HG02798 (cell line): ENCODE measurements at regions not wholly inside any gene's neighbourhood (a gene's known extent, or its start where the extent isn't known, plus 50 kb on each side); places are given as distances from the start of the nearest gene placed in this dataset.
"Not testable (repeated sequence)": the region's sequence is repeated elsewhere in the genome, so short reads cannot be mapped to it uniquely, and the experiment has no call there.

Experiments used
- ATAC-seq: cut with Tn5 transposase; IDR thresholded peaks from one replicate; pipeline ENCODE4 v1.9.1; 2021; ENCODE audit warnings: mild to moderate bottlenecking; ENCODE audit not compliant: unreplicated experiment, poor library complexity

DNA sequence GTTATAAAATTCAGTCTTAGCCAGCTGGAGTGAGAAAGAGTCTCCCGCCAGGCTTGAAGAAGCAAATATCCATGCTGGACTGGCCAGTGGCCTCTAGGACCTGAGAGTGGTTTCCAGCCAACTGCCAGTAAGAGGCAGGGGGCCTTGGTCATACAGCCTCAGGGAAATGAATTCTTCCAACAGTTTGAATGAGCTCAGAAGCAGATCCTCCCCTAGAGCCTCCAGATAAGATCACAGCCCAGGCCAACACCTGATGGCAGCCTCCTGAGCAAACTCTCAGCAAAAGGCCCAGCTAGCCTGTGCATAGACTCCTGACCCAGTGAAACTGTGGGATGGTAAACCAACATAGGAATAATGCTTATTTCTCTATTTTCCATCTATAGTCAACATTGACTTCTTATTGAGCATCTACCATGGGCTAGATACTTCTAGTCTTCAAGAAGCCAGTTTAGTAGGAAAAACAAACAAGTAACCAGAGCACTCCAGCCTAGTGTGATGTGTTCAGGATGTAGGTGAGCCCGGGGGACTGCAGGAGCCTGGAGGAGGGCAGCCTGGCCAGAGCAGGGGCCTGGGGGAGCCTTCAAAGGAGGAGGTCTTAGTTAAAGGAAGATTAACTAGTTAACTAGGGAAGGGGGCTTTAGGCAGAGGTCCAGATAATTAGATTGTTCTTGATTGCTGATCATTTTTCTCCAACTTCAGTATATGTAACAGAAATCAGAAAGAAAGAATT, 115.4 kb upstream of the ADO start:
- ATAC-seq: no peak

DNA sequence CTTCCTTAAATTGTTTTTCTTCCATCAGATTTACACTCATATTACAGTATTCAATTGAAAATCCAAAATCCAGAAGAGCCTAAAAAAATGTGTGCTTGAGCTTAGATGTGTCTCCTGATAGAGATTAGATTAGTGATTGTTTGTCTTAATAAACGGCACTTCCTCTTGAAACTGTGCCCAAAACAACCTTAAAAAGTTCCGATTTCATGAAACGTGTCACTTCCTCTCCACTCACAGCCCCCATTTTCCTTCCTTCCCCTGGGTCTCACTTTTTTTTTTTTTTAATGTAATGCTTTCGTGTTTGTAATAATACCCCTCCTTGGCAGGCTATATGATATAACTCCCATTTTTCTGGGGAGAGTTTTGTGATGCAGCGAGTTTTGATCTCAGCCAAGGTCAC, 114.8 kb upstream of the ADO start:
- no peak for ATAC-seq

DNA sequence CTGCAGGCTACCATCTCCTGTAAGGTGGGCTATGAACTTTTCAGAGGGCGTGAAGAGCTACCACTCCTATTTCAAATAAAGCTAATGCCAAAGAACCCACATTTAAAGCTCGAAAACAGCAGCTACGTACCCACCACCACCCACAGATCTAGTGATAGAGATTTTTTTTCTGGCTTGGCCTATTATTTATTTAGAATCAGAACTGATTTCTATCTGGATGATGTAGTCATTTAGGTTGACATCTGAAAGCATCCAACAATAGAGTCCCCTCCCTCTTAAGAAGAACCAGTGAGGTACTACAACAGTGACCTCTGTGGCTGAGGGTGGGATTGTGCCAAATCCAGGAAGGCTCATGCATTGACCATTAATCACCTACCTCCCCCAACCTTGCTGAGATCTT, 113.8 kb upstream of the ADO start:
- no peak for ATAC-seq

DNA sequence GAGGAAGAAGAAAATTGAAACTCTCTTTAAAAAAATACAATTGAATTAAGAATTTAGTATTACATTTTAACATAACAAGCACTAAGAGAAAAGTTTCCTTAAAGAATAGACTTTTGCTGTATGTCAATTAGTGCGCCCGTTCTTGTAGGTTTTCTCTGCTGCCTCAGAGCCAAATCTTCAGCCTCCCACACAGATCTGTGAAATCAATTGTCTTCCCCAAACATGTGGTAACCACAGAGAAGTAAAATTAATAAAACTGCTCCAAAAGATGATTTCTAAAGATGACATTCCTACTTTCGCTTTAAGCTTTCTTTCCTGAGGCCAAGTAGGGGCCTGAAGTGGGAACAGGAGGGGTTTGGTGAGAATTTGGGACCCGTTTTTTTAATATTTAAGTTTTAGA, 113.2 kb upstream of the ADO start:
- ATAC-seq: no peak

DNA sequence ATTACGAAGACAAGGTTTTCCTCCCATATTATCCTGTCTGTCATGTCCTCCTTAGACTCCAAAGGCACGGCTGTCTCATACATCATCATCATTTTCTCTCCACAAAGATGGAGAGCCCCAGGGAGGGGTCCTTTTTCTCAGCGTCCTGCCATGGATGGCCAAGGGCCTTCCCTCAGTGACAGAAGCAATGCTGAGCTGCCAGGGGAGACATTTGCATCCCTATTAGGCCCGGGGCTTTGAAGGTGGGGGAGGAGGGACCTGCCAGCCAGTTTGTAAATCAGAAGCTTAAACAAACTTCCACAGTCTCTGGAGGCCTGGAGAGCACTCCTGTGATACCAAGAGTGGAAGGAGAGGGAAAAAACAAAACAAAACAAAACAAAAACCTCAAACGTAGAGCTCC, 112.4 kb upstream of the ADO start:
- no peak for ATAC-seq

DNA sequence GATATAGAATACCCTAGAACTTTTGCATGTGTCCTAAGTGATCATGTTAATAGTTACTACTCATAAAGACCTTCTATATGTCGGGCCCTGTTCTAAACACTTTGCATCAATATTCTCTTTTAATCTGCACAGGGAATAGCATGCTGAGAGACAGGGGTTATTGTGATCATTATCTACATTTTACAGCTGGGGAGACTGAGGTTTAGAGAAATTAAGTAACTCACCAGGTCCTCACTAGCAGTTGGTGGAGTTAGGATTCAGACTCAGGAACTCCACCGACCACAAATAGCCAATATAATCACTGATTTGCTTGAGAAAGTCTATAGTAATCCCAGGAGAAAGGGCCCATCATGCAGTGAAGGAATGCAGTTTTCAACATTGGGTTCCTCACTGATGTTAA, 111.2 kb upstream of the ADO start:
- no peak for ATAC-seq

DNA sequence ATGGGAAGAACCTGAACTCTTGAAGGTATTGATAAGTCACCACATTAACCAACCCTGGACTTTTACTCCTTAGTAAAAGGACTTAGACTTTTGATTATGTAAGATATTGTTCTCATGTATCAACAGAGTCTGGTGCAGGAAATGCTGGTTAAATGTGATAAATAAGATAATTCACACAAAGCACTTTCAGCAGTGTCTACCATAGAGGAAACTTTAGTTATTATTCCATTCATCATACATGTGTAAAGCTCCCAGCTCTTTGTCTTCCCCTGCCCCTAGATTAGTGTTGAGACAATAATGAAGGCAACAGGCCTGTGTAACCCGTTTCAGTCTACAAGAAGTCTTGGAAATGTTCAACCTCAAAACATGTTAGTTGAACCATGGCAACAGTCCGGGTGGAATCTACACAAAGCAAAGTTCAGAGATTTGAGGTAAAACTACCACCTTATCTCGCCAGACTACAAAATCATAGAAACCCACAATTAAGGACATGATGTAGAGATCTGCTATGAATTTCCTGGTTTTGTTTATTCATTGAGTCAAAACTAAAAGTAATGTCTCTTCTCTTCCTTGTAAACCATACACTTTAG, 109.9 kb upstream of the ADO start:
- no peak for ATAC-seq

DNA sequence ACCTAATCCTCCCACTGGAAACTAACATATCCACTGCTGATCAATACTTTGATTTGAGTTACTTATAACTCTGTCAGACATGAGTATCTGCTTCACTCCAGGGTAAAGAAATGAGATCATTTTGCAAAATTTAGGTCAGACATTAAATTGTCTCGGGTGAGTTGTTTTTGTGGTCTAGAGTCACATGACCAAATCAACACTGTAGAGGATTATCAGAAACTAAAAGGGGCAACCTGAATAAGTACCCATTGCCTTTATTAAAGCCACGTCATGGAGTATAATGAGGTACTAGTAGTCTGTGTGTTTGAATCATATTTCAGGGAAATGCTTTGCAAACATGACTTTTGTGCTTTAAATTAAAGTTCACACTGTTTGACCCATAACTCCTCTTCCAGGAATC, 107.7 kb upstream of the ADO start:
- no peak for ATAC-seq

DNA sequence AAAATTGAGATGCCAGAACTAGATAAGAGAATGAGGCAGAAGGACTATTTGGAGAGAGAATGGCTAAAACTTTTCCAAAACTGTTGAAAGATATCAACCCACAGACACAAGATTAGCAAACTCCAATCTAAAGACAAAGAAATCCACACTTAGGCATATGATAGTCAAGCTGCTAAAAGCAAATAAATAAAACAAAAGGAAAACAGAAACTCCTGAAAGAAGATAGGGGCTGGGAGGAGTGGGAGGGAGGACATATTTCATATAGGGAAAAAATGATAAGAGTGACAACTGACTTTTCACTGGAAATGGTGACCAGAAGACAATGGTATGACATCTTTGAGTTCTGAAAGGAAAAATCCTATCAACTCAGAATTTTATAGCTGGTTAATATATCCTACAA, 105.4 kb upstream of the ADO start:
- ATAC-seq: no peak

DNA sequence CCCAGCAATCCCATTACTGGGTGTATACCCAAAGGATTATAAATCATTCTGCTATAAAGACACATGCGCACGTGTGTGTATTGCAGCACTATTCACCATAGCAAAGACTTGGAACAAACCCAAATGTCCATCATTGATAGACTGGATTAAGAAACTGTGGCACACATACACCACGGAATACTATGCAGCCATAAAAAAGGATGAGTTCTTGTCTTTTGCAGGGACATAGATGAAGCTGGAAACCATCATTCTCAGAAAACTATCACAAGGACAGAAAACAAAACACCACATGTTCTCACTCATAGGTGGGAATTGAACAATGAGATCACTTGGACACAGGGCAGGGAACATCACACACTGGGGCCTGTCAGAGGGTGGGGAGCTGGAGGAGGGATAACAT, 100.4 kb upstream of the ADO start:
- not testable (repeated sequence) for ATAC-seq

DNA sequence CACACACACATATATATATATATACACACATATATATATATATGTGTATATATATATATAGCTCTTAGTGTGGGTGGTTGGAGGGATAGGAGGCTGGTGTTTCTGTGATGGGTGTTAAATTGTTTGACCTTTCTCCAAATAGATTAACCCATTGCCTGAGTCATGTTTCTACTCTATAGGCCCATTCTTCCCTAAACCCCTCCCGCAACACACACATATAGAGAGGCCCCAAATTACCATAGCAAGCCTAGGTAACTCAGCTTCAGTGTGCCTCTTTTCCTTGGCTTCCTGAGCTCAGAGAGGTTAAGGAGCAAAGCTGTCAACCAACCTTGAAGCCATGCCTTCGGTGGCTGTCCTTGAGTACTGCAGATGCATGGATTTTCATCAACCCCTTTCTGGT, 98.7 kb upstream of the ADO start:
- no peak for ATAC-seq

DNA sequence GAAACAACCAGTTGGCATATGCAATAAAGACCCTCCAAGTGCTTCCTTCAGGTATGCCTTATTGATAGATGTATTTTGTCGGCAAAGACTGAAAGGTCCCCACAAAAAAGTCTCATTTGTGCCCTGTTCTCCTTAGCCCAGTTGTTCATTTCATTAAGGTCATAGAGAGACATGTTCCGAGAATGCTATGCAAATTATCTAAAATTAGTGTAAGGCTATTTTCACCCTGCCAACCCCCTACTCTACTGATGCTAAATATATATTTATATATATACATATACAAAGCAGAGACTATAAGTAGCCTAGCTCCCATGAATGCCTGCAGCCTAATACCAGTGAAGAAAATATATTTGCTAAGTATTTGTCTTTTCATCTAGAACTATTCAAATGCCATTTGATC, 96.7 kb upstream of the ADO start:
- ATAC-seq: peak; percentile 85

DNA sequence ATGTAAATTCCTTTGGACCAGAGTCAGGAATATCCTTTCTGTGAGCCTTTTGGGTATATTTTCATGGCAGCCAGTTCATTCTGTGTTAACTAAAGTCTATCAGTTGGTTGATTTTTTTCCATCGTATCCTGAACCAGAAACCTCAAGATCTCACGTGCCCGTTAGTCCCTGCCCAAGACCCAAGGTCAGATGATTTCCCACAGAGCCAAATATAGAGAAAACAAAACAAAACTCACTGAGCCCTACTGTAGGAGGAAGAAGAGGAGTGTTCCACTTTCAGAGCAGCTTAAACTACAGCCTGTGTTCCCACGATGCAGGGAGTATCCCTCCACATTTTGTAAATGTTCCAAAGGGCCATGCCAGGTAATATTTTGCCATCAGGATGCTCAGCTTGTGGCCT, 96.0 kb upstream of the ADO start:
- ATAC-seq: no peak

DNA sequence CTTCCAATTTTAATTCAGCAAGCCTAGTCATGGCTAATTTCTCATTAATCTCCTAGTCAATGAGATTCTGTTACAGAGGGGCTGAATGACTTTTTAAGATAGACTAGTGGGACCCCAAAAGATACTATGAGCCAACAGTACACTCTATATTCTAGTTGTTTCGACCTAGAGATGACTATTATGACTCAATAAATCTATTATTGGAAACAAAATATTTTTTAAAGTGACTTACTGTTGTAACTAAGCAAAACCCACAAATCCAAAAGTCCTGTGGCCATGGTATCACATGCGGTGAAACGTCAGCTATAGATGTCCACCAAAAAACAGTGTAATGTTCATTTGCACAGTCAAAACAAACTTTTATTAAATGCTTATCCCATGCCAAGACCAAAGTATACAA, 95.3 kb upstream of the ADO start:
- ATAC-seq: no peak

DNA sequence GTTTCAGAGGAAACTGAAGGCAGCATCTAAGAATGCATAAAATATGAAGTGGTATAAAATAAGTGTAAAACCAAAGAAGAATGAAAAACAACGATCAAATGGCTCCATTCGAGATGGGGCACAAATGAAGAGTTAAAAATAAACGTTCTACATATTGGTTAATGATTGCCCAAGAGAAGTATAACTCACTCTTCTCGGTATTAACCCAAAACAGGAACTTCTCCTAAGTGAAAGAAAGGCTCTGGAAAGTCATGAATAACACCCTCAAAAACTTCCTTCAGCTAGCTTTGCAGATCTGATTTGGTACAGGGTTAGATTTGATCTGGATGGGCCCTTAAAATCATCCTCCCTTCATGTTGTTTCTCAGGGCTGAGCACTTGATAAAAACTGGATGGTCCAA, 94.3 kb upstream of the ADO start:
- ATAC-seq: peak; percentile 39

DNA sequence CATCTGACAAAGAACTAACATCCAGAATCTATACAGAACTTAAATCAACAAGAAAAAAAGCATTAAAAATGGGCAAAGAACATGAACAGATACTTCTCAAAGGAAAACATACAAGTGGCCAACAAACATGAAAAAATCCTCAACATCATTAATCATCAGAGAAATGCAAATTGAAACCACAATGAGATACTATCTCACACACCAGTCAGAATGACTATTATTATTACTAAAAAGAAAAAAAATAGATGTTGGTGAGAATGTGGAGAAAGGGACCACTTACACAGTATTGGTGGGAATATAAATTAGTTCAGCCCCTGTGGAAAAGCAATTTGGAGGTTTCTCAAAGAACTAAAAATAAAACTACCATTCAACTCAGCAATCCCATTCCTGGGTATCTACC, 89.1 kb upstream of the ADO start:
- ATAC-seq: no peak

DNA sequence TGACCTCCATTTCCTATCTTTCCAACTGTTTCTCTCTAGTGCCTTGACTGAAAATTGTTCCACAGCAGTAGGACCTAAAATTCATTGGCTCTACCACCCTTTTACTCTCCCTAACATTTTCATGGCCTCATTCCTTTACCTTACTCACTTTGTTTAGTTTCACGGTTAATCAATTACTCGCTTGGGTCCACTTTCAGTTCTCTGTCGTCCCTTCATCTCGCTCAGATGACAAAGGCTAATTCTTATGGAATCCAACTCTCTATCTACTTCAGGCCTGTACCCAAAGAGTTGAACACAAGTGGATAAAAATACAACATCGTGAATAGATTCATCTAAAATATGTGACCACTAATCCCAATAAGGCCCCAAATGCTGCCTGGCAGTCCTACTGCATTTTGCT, 85.9 kb upstream of the ADO start:
- ATAC-seq: no peak

DNA sequence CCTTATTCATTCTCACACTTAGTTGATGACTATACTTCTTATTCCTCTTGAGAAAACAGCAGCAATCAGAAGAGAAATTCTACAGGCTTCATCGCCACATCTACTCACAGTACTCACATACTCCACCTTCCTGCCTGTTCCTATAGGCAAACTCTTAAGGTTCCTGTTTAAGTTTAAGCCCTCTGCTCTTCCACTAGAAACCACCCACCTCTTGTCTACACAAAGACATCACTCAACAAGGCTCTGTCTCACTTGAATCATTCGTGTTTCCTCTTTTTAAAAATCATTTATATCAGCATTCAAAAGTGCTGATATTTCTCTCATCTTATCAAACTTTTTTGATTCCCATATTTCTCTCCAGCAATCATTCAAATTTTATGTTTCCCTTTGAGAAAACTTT, 85.5 kb upstream of the ADO start:
- ATAC-seq: no peak

DNA sequence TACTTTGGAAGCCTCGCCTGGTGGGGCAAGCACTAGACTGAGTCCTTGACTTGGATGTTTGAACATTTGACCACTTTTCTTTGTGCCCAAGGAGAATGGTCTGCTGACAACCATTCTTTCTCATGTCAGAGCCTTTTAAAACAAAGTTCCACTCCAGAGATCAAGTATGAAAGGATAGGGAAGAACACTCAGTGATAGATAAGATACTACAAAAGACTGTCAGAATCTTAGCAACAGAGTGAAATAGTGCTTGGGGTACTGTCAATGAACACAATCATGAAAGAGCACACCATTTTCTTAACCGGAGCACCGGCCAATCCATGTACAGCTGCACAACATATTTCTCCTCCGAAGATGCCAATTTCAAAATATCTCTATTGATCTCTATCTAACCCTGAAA, 82.8 kb upstream of the ADO start:
- no peak for ATAC-seq

DNA sequence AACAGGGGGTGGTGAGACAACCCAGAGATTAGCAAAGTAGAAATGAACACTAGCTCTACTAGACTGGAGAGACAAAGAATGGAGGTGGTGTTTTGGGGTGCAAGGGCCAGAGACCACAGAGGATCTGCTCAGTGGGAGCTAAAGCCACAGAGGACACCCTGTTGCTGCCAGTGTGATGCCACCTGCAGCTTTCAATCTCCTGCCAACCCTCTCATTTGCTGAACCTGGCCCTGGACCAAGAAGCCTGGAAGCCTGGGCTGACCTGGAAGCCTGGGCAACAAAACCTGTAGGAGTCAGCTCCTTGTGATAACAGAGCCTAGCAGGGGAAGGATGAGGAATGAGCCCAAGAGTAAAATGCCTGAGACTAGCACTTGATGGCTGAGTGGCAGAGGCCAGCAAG, 81.1 kb upstream of the ADO start:
- no peak for ATAC-seq

DNA sequence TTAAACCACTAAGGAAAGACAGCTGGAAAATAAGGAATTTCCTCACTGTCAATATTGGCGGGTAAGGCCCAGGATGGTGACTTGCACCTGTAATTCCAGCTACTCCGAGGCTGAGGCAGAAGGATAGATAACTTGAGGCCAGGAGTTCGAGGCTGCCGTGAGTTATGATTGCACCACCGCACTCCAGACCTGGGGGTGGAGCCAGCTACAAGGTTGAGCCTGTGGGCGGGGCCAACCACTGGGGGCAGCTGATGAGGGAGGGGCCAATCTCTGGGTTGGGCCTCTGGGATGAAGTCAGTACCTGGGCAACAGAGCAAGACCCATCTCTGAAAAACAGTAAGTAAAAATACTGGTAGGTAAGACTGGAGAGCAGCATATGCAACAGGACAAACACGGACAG, 80.1 kb upstream of the ADO start:
- no peak for ATAC-seq

DNA sequence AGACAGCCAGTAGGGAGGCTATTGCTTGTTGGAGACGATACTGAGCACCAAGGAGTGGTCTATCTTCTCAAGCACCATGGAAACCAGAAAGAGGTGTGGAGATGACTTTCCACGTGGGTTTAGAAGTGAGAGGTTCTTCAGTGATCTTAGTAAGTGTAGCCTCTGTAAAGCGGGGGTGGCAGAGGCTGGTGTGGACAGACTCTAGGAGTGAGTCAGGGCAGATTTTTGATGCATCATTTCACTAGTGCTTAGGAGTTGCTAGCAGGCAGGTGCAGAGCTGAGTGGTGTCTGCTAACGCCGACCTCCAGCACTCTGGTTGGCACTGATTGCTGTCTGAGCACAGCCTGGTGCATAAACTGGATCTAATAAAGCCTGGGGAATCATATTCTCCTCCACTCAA, 78.4 kb upstream of the ADO start:
- peak; percentile 95 for ATAC-seq

DNA sequence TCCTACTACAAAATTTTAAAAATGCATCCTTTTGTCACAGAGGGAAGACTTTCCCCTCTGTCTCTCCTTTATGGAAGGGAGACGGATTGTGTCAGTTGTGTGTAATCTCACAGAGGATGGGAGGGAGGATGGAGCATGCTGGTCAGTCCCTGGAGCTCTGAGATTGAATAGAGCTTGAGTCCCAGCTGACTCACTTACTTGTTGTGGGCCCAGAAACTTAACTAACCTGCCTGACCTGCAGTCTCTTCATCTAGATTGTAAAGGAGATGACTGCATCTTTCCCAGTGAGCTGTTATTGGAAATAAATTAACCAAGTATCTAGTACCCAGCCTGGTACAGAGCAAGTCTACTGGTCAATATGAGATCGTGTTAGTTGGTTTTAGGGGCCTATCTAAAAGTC, 77.9 kb upstream of the ADO start:
- ATAC-seq: no peak
